ENCODE measurements at regions not wholly inside any gene's neighbourhood (a gene's known extent, or its start where the extent isn't known, plus 50 kb on each side); places are given as distances from the start of the nearest gene placed in this dataset.
"Not testable (repeated sequence)": the region's sequence is repeated elsewhere in the genome, so short reads cannot be mapped to it uniquely, and the experiment has no call there.

- peak; percentile 69 for DNase-seq
These were observed 58.3 kb upstream of the EEA1 start for GRCh38 chr12:92987362-92987761.

DNA sequence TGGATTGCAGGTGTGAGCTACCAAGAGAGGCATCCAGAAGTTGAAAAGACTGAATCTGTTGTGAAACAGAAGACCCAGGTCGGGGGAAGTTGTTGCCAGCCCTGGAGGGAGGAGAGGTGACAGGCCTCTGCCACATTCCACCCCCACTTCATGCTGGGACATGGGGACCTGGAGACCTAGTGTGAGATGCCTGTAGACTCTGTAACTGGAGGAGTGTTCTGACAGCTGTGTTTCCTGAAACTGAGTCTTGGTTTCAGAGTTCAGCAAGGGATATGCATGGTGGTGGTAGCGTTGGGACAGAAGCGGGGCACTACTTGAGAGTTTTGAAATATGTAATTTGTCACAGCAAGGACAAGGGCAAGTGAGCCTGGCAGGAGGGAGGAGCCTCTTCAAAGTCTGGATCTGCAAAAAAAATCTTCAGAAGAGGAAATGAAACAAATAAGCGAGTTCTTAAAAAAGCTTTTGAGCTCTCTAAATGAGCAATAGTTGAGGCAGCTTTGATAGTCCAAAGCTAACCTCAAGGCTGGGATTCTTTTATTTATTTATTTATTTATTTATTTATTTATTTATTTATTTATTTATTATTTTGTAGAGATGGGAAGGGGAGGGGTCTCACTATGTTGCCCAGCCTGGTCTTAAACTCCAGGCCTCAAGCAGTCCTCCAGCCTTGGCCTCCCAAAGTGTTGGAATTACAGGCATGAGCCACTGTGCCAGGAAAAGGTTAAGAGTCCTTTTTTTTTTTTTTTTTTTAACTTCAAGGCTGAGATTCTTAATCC is 58.9 kb upstream of the EEA1 start:
- DNase-seq: no peak

GRCh38 chr12:92988622-92989130 is 59.6 kb upstream of the EEA1 start:
- DNase-seq: no peak

DNA sequence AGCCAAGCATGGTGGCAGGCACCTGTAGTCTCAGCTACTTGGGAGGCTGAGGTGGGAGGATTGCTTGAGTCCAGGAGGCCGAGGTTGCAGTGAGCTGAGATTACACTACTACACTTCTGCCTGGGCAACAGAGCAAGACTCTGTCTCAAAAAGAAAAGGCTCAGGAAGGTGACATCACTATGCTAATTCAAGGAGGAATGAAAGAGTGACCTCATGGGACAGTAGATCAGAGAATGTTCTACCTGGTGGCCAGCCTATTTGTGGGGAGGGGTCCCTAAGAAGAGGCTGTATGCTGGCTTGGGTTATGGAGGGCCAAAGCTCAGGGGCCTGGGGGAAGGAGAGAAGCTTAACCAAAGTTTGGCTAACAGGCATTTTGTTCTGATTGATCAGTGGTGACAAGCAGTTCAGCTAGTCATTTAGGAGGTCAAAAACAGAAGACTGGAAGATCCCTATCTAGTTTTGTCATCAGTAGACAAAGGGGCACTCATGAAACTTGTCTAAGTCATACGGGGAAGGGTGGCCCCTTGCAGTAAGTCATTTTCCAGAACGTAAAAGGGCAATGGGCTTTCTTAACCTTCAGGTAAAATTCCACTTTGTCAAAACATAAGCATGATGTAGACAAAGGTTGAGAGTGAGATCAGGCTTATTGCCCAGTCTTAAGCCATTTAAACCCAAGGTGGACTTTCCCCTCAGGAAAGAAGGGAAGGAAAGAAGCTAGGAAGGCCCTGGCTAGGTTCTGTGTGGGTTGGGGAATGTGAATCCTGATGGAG is 60.8 kb upstream of the EEA1 start:
- no peak for DNase-seq

DNA sequence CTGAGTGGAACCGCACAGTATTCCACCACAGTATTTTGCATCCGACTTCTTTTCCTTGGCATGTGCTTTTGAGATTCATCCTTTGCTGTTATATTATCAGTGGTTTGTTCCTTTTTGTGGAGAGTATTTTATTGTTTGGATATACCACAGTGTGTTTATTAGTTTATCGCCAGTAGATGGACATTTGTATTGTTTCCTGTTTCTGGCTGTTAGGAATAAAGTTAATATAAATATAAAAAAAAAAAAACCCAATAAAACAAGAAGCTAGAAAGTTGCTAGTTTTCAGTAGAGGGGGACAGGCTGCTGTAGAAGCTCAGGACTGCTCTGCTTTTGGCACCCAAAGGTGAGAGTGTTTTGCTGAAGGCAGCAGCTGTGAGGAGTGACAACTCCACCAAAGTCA is 62.0 kb upstream of the EEA1 start:
- no peak for DNase-seq

DNA sequence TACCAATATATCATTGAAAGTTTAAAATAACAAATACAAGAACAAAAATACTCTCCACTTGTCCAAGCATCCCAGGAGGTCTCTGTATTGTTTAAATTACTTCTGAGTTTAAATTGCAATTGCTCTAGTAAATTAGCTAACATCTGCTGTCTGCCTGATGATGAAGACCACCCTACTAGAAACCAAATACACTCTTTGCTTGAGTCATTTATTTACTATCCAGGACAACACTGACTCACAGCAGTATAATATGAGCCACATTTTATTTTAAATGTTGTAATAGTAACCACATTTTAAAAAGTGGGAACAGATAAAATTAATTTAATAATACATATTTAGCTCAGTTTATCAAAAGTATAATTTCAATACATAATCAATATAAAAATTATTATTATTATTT is 62.9 kb upstream of the EEA1 start:
- peak; percentile 25 for DNase-seq

DNA sequence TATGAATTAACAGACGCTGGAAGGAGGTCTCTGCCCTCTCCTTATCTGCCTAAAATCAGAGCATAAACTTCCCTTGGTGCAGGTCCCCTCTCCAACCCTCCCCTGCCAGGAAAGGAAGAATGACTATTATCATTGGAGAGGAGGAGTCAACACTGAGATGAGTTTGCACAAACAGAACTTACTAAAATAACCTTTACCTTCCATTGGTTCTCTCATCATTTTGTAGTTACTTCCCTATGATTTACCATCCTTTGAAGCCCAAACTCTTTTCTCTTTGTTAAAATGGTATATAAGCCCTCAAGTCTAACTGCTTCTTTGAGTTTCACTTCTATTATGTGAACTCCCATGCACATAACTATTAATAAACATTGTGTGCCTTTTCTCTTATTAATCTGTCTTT is 64.2 kb upstream of the EEA1 start:
- no peak for DNase-seq

GRCh38 chr12:92995258-92995903 is 66.3 kb upstream of the EEA1 start:
- DNase-seq: no peak

DNA sequence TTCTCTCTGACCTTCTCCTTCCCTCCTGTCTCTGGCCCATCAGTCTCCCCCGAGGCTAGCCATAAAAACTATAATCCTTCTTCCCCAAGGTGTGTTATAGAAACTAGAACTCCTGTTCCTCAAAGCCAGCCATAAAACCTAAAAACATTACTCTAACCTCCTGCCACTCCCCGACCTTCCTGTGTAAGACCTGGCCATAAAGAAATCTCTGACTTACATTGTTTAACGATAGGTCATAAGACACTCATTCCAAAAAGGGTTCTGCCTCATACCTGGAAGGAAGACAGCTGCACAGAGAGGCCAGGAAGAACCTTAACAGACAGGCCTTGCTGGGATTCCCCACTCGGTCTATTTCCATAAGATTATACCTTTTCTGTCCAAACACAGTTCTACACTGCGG is 70.9 kb upstream of the EEA1 start:
- DNase-seq: no peak

GRCh38 chr12:93001407-93001806 is 72.3 kb upstream of the EEA1 start:
- no peak for DNase-seq

GRCh38 chr12:93002293-93003054 is 73.4 kb upstream of the EEA1 start:
- DNase-seq: peak; percentile 90

GRCh38 chr12:93003531-93004239 is 74.6 kb upstream of the EEA1 start:
- no peak for DNase-seq

DNA sequence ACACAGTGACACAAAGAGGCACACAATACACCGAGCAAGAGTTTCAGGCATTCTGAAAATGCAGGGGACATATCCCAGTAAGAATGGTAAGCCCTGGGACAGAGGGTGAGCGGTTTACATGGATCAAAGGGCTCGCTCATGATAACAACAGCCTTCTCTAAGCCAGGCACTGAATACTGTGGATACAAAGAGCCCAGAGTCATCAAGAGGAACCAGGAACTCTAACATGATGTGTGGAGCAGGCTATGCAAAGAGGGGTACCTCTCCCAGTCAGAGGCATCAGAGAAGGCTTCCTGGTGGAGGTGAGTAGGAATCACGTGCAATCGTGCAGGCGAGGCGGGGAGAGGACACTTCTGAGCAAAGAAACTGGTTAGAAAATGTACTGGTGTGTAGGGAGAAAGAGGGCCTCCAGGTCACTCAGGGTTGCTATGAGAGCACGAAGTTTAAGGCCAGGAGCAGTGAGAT is 76.9 kb upstream of the EEA1 start:
- DNase-seq: no peak

DNA sequence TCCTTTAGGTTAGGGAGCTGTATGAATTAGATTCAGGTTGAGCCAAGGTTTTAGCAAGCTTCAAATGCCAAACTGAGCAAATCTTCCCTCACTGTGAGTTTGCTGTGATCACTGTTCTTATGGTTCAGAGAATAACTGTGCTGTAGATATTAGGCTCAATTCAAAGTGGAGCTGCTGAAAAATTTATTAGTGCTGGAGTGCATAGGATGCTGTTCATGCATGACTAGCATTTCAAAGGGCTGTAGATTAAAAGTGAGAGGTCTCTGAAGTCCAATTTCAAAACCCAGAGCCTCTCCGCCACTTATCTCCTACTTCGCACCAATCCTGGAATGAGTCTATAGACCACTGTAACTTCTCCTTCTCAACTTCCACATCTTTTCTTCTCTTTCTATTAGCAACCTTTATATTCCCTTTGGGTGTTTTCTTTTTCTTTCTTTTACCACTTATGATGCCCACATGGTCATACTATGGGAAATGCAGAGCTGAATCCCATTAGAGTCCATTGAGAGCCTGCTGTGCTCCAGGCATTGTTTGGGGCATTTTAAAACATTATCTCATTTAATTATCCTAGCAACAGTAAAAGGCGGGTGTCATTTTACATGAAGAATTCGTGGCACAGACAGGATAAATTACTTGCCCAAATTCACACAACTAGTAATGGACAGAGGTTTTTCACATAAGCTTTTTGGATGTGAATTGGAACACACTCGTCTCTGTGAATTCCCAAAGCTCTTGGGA is 77.5 kb upstream of the EEA1 start:
- no peak for DNase-seq

GRCh38 chr12:93007544-93007943 is 78.4 kb upstream of the EEA1 start:
- no peak for DNase-seq

DNA sequence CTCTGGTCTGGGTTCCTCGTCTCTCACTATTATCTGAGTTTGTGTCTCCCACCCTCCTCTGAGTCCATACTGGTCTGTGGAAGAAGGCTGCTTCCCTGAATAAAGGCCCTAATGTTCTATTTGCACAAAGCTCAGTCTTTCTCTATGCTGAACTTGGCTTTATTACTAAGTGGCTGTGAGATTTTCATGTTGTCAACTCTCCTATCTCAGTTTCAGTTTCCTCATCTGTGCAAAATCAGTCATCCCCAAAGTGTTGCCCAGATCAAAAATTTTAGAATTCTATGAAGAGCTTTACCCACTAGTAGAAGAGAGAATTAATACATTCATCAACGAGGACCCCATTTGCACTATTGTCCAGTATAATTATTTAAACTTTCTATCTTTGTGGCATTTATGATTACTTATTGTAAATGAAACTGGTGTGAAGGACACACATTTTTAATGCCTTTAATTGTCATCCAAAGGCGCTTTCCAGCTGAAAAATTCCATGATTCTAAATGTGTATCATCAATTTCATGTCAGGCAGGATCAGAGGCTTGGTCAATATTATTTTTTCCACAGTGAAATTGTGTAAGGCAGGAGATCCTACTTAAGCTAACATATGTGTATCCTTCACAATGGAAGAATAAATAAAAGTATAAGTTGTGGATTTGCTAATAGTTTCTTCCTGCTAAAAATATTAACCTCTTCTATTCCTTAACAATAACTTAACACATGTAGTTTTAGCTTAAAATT is 79.1 kb upstream of the EEA1 start:
- no peak for DNase-seq

DNA sequence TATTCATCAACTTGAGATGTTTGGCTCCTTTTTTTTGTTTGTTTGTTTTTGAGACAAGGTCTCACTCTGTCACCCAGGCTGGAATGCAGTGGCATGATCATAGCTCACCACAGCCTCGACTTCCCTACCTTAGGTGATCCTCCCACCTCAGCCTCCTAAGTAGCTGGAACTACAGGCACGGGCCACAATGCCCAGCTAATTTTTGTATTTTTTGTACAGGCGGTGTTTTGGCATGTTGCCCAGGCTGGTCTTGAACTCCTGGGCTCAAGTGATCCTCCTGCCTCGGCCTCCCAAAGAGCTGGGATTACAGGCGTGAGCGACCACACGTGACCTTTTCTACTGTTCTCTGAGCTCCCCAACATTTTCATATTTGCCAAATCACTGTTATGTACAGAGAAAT is 79.8 kb upstream of the EEA1 start:
- not testable (repeated sequence) for DNase-seq

GRCh38 chr12:93009533-93009932 is 80.4 kb upstream of the EEA1 start:
- DNase-seq: no peak

DNA sequence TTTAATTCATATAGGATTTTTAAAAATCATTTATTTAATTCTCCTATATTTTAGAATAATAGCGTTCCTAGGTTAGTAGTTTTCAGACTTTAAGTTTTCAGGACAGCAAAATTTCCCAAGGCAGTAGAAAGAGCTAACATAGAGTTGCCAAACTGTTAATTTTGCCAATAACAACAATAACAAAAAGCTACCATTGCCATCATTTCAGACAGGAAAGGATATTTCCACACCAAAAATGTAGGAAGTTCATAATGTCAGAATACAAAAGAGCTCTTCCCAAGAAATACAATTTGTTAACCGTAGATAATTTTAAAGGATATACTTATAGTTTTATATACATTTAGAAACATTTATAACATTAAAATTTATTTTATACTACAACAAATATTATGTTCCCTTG is 81.4 kb upstream of the EEA1 start:
- DNase-seq: no peak

DNA sequence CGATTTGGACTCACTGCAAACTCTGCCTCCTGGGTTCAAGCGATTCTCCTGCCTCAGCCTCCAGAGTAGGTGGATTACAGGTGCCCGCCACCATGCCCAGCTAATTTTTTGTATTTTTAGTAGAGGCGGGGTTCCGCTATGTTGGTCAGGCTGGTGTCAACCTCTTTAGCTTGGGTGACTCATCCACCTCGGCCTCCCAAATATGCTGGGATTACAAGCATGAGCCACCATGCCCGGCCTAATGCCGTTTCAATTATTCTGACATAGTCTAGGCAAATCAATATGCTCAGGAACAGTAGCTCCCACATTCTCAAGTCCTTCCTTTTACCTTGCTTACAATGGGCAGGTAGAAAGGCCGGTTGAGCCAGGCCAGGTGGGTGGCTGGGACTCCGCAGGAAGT is 82.0 kb upstream of the EEA1 start:
- peak; percentile 29 for DNase-seq

Data from fibroblast of skin of back (primary cell).